ENCODE measurements at regions not wholly inside any gene's neighbourhood (a gene's known extent, or its start where the extent isn't known, plus 50 kb on each side); places are given as distances from the start of the nearest gene placed in this dataset.
"Not testable (repeated sequence)": the region's sequence is repeated elsewhere in the genome, so short reads cannot be mapped to it uniquely, and the experiment has no call there.

DNA sequence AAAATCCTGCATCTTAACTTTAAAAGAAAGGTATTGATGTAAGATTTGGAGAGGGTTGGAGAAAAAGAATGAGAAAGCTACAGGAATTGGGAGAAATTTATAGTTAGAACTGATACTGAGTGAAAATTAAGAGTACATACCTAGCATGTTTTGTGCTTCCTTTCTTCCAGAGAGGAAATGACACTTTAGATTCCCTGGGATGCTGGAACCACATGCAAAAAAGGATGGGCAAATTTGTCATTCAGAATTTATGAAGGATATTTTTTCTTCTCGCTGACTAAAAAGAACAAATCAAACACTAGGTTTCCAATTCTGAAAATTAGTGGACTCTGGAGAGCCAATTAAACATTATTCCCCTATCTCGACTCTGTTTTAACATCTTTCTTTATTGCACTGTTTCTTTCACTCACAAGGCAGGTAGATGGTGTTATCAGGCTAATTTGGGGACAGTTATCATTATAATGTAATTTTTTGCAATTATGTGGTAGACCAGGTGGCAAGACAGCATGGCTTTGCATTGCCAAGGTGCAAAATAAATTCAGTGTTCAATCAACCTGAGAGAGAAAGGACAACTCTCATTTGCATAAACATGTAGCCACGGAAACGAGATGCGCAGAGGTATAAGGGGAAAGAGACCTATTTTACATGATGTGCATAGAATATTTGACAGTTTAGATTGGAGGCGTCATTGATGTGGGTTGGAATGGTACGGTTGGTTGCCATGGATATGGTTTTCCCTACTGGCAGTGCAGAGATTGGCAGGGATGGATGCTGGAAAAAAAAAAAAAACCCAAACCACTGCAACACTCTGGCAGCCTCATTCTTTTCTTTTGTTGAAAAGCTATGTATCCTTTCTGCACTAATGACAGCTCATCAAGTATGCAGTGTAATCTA, 320.4 kb upstream of the CCNH start:
- no peak for DNase-seq (ENCODE audit: insufficient read length, low spot score)
- TF ChIP-seq, protein P1, sequence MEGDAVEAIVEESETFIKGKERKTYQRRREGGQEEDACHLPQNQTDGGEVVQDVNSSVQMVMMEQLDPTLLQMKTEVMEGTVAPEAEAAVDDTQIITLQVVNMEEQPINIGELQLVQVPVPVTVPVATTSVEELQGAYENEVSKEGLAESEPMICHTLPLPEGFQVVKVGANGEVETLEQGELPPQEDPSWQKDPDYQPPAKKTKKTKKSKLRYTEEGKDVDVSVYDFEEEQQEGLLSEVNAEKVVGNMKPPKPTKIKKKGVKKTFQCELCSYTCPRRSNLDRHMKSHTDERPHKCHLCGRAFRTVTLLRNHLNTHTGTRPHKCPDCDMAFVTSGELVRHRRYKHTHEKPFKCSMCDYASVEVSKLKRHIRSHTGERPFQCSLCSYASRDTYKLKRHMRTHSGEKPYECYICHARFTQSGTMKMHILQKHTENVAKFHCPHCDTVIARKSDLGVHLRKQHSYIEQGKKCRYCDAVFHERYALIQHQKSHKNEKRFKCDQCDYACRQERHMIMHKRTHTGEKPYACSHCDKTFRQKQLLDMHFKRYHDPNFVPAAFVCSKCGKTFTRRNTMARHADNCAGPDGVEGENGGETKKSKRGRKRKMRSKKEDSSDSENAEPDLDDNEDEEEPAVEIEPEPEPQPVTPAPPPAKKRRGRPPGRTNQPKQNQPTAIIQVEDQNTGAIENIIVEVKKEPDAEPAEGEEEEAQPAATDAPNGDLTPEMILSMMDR (IDR thresholded peaks at IDR 0.05; ENCODE audit: insufficient read depth, missing control alignments) = no peak
- FAIRE-seq = no peak

DNA sequence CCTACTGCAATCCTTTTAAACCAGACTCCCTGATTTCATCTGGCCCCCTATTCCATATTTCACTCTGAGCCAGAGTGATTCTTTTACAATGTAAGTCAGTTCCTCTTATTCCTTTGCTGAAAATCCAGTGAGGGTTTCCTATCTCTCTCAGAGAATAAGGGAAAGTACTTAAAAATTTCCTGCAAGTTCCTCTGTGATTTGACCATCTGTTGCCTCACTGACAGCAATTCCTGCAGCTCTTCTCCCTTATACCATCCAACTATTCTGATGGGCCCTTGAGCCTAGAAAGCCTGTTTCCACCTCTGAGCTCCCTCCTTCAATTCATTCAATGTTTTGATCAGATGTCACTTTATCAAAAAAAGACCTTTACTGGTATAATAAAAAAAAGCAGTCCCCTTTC, 317.1 kb upstream of the CCNH start:
- TF ChIP-seq, protein P1 (IDR thresholded peaks at IDR 0.05; ENCODE audit: insufficient read depth, missing control alignments) = no peak
- no peak for FAIRE-seq
- DNase-seq (ENCODE audit: insufficient read length, low spot score) = no peak

DNA sequence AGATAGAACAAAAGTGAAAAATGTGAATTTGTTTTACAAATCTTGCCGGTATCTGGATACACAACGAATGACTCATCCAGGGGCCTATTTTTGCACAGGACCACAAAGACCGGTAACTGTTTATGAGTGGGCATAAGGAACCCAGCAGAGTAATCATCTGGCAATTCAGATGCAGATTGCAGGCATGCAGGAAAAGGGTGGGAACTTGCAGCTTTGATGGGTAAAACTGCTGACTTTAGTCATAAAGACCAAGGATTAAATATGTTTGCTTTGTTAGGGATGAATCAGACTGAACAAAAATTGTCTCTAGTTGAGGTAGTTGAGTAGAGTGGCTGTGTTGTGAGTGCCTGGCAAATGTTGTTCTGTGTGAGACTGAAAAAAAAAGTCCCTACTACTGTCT, 309.6 kb upstream of the CCNH start:
- DNase-seq (ENCODE audit: insufficient read length, low spot score) = no peak
- TF ChIP-seq, protein P1 (IDR thresholded peaks at IDR 0.05; ENCODE audit: insufficient read depth, missing control alignments) = no peak
- FAIRE-seq = no peak

DNA sequence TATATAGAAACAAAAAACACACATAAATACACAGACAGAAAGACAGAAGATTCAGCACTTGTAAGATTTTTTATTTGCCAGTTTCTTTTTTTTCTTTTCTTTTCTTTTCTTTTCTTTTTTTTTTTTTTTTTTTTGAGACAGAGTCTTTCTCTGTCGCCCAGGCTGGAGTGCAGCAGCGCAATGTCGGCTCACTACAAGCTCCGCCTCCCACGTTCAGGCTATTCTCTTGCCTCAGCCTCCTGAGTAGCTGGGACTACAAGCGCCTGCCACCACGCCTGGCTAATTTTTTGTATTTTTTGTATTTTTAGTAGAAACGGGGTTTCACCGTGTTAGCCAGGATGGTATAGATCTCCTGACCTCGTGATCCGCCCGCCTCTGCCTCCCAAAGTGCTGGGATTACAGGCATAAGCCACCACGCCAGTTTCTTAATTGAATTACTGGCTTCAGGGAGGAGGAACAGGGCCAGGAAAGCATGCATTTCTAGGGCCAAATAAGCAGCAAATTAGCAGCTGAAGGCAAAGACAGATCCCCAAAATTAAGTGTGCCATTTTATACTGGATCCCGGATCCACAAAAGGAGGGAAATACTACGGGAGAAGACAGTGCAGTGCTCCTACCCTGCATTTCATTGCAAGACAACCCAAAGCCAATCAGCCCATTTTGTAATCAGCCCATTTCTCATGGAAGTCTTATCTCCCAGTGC, 305.6 kb upstream of the CCNH start:
- DNase-seq (ENCODE audit: insufficient read length, low spot score); FAIRE-seq: not testable (repeated sequence)

DNA sequence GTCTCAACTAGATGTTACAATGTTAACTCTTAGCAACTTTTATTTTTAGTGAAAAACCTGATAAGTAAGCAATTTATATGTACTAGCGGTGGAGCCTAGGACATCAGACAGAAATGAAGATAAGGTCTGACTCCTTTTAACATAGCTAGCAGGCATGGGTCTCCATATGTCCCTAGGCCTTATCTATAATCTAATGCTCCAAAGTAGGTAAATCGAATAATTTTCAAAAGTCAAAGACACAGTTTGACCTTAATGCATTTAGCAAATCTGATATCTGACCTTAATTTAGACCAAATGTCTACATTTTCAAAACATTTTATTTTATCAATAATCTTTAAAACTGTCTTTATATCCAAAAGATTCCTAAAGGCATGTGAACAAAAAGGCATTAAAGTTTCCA, 305.0 kb upstream of the CCNH start:
- DNase-seq (ENCODE audit: insufficient read length, low spot score) (no peak), FAIRE-seq (no peak)
- TF ChIP-seq, protein P1 (IDR thresholded peaks at IDR 0.05; ENCODE audit: insufficient read depth, missing control alignments) = no peak

DNA sequence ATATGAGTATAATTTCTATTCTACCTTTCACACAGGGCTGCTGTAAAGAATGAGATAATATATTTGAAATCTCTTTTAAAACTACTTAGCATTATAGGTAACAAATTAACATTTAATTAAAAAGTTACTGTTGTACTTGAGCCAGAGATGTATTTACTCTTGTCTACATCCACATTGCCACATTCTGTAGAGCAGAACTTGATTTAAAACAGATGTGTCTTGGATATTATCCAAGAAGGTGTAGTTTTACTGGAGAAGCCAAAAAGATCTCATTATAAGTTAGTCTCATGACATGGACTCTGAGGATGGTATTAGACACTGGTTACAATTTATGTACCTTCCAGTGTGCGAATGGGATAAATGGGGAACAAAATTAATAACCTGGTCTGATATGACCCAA, 293.1 kb upstream of the CCNH start:
- no peak for FAIRE-seq
- DNase-seq (ENCODE audit: insufficient read length, low spot score) = no peak
- TF ChIP-seq, protein P1 (IDR thresholded peaks at IDR 0.05; ENCODE audit: insufficient read depth, missing control alignments) = no peak

DNA sequence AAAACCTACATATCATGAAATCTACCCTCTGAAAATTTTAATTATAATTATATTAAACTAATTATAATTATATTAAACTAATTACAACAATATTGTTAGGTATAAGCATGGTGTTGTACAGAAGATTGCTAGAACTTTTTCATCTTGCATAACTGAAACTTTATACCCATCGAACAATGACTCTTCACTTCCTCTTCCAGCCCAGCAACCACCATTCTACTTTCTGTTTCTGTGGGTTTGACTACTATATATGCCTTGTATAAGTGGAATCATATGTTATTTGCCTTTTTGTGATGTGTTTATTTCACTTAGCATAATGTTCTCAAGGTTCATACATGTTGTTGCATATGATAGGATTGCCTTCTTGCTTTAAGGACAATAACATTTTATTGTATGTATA, 274.2 kb upstream of the CCNH start:
- TF ChIP-seq, protein P1 (IDR thresholded peaks at IDR 0.05; ENCODE audit: insufficient read depth, missing control alignments) = no peak
- FAIRE-seq (no peak), DNase-seq (ENCODE audit: insufficient read length, low spot score) (no peak)

Data from D721Med (cell line).